ENCODE measurements at regions not wholly inside any gene's neighbourhood (a gene's known extent, or its start where the extent isn't known, plus 50 kb on each side); places are given as distances from the start of the nearest gene placed in this dataset.
"Not testable (repeated sequence)": the region's sequence is repeated elsewhere in the genome, so short reads cannot be mapped to it uniquely, and the experiment has no call there.

DNA sequence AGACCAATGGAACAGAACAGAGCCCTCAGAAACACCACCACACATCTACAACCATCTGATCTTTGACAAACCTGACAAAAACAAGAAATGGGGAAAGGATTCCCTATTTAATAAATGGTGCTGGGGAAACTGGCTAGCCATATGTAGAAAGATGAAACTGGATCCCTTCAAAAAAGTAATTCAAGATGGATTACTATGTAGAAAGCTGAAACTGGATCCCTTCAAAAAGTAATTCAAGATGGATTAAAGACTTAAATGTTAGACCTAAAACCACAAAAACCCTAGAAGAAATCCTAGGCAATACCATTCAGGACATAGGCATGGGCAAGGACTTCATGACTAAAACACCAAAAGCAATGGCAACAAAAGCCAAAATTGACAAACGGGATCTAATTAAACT lies 221.6 kb upstream of the EDNRA start:
- TF ChIP-seq, protein P1, sequence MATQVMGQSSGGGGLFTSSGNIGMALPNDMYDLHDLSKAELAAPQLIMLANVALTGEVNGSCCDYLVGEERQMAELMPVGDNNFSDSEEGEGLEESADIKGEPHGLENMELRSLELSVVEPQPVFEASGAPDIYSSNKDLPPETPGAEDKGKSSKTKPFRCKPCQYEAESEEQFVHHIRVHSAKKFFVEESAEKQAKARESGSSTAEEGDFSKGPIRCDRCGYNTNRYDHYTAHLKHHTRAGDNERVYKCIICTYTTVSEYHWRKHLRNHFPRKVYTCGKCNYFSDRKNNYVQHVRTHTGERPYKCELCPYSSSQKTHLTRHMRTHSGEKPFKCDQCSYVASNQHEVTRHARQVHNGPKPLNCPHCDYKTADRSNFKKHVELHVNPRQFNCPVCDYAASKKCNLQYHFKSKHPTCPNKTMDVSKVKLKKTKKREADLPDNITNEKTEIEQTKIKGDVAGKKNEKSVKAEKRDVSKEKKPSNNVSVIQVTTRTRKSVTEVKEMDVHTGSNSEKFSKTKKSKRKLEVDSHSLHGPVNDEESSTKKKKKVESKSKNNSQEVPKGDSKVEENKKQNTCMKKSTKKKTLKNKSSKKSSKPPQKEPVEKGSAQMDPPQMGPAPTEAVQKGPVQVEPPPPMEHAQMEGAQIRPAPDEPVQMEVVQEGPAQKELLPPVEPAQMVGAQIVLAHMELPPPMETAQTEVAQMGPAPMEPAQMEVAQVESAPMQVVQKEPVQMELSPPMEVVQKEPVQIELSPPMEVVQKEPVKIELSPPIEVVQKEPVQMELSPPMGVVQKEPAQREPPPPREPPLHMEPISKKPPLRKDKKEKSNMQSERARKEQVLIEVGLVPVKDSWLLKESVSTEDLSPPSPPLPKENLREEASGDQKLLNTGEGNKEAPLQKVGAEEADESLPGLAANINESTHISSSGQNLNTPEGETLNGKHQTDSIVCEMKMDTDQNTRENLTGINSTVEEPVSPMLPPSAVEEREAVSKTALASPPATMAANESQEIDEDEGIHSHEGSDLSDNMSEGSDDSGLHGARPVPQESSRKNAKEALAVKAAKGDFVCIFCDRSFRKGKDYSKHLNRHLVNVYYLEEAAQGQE (tag by site-specific recombination; IDR thresholded peaks at IDR 0.05): not testable (repeated sequence)
- not testable (repeated sequence) for TF ChIP-seq PBX3 (CRISPR knock-in tag; IDR thresholded peaks at IDR 0.05); ZNF785 (tag by site-specific recombination; IDR thresholded peaks at IDR 0.05); ZNF473 (tag by site-specific recombination; IDR thresholded peaks at IDR 0.05)
- TF ChIP-seq, protein P2, sequence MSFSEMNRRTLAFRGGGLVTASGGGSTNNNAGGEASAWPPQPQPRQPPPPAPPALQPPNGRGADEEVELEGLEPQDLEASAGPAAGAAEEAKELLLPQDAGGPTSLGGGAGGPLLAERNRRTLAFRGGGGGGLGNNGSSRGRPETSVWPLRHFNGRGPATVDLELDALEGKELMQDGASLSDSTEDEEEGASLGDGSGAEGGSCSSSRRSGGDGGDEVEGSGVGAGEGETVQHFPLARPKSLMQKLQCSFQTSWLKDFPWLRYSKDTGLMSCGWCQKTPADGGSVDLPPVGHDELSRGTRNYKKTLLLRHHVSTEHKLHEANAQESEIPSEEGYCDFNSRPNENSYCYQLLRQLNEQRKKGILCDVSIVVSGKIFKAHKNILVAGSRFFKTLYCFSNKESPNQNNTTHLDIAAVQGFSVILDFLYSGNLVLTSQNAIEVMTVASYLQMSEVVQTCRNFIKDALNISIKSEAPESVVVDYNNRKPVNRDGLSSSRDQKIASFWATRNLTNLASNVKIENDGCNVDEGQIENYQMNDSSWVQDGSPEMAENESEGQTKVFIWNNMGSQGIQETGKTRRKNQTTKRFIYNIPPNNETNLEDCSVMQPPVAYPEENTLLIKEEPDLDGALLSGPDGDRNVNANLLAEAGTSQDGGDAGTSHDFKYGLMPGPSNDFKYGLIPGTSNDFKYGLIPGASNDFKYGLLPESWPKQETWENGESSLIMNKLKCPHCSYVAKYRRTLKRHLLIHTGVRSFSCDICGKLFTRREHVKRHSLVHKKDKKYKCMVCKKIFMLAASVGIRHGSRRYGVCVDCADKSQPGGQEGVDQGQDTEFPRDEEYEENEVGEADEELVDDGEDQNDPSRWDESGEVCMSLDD (tag by site-specific recombination; IDR thresholded peaks at IDR 0.05): not testable (repeated sequence)
- TF ChIP-seq, protein P3, sequence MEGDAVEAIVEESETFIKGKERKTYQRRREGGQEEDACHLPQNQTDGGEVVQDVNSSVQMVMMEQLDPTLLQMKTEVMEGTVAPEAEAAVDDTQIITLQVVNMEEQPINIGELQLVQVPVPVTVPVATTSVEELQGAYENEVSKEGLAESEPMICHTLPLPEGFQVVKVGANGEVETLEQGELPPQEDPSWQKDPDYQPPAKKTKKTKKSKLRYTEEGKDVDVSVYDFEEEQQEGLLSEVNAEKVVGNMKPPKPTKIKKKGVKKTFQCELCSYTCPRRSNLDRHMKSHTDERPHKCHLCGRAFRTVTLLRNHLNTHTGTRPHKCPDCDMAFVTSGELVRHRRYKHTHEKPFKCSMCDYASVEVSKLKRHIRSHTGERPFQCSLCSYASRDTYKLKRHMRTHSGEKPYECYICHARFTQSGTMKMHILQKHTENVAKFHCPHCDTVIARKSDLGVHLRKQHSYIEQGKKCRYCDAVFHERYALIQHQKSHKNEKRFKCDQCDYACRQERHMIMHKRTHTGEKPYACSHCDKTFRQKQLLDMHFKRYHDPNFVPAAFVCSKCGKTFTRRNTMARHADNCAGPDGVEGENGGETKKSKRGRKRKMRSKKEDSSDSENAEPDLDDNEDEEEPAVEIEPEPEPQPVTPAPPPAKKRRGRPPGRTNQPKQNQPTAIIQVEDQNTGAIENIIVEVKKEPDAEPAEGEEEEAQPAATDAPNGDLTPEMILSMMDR (tag by site-specific recombination; IDR thresholded peaks at IDR 0.05): not testable (repeated sequence)

Data from HEK293 (cell line).